Heart left ventricle (tissue), 16 donors: ENCODE measurements at regions not wholly inside any gene's neighbourhood (a gene's known extent, or its start where the extent isn't known, plus 50 kb on each side); places are given as distances from the start of the nearest gene placed in this dataset.

Source experiments
- ATAC-seq, 4 donors: fragments of 200-7000 bp; cut with Tn5 transposase; one replicate each; pipeline ENCODE4 v1.9.1; 2020 to 2022; ENCODE audit warnings: moderate library complexity in 4 of 4, mild to moderate bottlenecking in 3 of 4, moderate number of reproducible peaks in 1 of 4
- DNase-seq, 5 donors: peaks; one replicate each; pipeline ENCODE4 v3.0.0-alpha.2; 2020
- H3K27ac ChIP-seq, 12 donors: fragments of 200-600 bp; sonication (generic) in 4 of 12; one replicate each; pipeline versions ENCODE4 v1.5.0 to v1.8.0; 2016 to 2022; ENCODE audit warnings: mild to moderate bottlenecking in 2 of 12
- H3K27me3 ChIP-seq, 9 donors: fragments of 200-600 bp; sonication (generic) in 2 of 9; one replicate each; pipeline versions ENCODE4 v1.5.1 to v1.8.0; 2016 to 2022; ENCODE audit warnings: mild to moderate bottlenecking in 3 of 9
- H3K36me3 ChIP-seq, 9 donors: fragments of 200-600 bp; sonication (generic) in 2 of 9; one replicate each; pipeline versions ENCODE4 v1.5.0 to v1.8.0; 2018 to 2022; ENCODE audit warnings: mild to moderate bottlenecking in 2 of 9
- H3K4me1 ChIP-seq, 12 donors: fragments of 200-600 bp; sonication (generic) in 4 of 12; one replicate each; pipeline versions ENCODE4 v1.5.0 to v1.8.0; 2016 to 2022; ENCODE audit warnings: mild to moderate bottlenecking in 3 of 12
- H3K4me3 ChIP-seq, 12 donors: fragments of 200-600 bp; sonication (generic) in 4 of 12; one replicate each; pipeline versions ENCODE4 v1.5.0 to v1.8.0; 2017 to 2022; ENCODE audit warnings: mild to moderate bottlenecking in 9 of 12, moderate library complexity in 4 of 12
- H3K9me3 ChIP-seq, 12 donors: fragments of 200-600 bp; sonication (generic) in 4 of 12; one replicate each; pipeline versions ENCODE4 v1.5.0 to v1.8.0; 2016 to 2022; ENCODE audit warnings: mild to moderate bottlenecking in 1 of 12
- CTCF ChIP-seq, 12 donors: fragments of 200-600 bp; sonication (generic) in 4 of 12; IDR thresholded peaks; one replicate each; pipeline versions ENCODE4 v1.5.0 to v1.8.0; 2018 to 2022; ENCODE audit warnings: antibody characterized with exemption in 12 of 12, mild to moderate bottlenecking in 5 of 12
- POLR2A ChIP-seq, 2 donors: fragments of 450-650 bp; IDR thresholded peaks; one replicate each; pipeline ENCODE4 v1.6.1; 2017; ENCODE audit warnings: antibody characterized with exemption in 2 of 2, mild to moderate bottlenecking in 2 of 2, moderate library complexity in 2 of 2
- WGBS, 4 donors: extraction: QIAGEN DNeasy Blood & Tissue Kit in 2 of 4; methylation state at CpG; one replicate each; pipeline versions ENCODE4 v1.1.5 to v1.1.7; 2013 to 2018; 5-methylcytosine and 5-hydroxymethylcytosine counted together
- intact Hi-C, 10 donors: fragments of 100-400 bp; cut with DNase I; formaldehyde crosslinking; loops; one replicate each; pipeline versions ENCODE4 v1.11.1 to v1.14.2; 2022
- donor health status: ischemic (EF 13 %, LVEDD 7.1; RV severe dilation, severe dysfunction).
- donor health status: healthy with polysubstance abuse.
- donor health status: DM: no; HTN: yes; CAD: no.
- donor health status: DM: no; HTN: no; CAD: no.
- donor health status: ischemic (EF 25% LVEDD 6.9; RV normal size, moderate dysfunction).
- donor health status: ischemic (EF 25% LVEDD 5.7; RV mildly dilated, moderate dysfunction).
- donor health status: healthy.
- donor health status: DM: yes; HTN: yes; CAD: no.
- donor health status: ischemic (EF 35%, LVEDD 5.7; RV mildly dilated, moderate dysfunction).
- donor health status: nonischemic (EF 11% LVEDD 7.7; RV severe dilation, severe dysfunction).
- donor health status: DM: yes; HTN: yes; CAD: no.
- donor health status: PGD.
- donor health status: ischemic (EF 29% LVEDD 5.4; RV normal size, mild dysfunction).
- donor health status: nonischemic (EF 23%, LVEDD 6.1; RV moderate dilation, normal function).

GRCh38 chr6:54467384-54467783 lies 159.1 kb downstream of the TINAG start:
- no peak overlapping the region for H3K4me3 ChIP-seq
- intact Hi-C loops = no loop called here
- DNase-seq (no peak), ATAC-seq (no peak)
- no peaks in the 10 kb centered on the region for H3K27me3 ChIP-seq
- WGBS, 4 donors = 68 to 81% (median 74%) methylated on average over 1 of the region's 1 CpG
- no peaks in the 10 kb centered on the region for H3K4me1 ChIP-seq
- TF ChIP-seq CTCF (IDR thresholded peaks at IDR 0.05) (no peak), POLR2A (IDR thresholded peaks at IDR 0.05) (no peak)
- H3K9me3 ChIP-seq = no peaks in the 10 kb centered on the region
- H3K36me3 ChIP-seq = no peaks in the 10 kb centered on the region
- H3K27ac ChIP-seq = no peak overlapping the region

DNA sequence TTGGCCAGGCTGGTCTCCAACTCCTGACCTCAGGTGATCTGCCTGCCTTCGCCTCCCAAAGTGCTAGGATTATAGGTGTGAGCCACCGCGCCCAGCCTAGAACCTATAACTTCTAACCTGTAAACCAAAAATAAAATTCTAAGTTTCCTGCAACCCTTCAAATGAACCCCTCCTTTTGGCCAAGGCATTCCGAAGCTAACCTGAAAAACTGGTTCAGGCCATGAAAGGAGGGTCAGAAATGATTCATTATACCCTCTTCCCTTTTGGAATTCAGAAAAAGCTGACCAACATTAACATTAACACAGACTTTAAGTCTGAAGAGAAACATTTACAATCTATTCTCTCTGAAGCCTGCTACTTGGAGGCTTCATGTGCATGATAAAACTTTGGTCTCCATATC lies 165.1 kb downstream of the TINAG start:
- intact Hi-C loops = no loop called here
- Histone ChIP-seq H3K27ac (no peak overlapping the region), H3K9me3 (no peaks in the 10 kb centered on the region), H3K36me3 (no peaks in the 10 kb centered on the region), H3K4me1 (no peaks in the 10 kb centered on the region), H3K27me3 (no peaks in the 10 kb centered on the region), H3K4me3 (no peak overlapping the region)
- DNase-seq (no peak), ATAC-seq (no peak)
- TF ChIP-seq CTCF (IDR thresholded peaks at IDR 0.05) (no peak), POLR2A (IDR thresholded peaks at IDR 0.05) (no peak)
- 83 to 92% (median 89%) methylated on average over 4 of the region's 4 CpGs for WGBS, 4 donors

GRCh38 chr6:54474898-54475297 lies 166.7 kb downstream of the TINAG start:
- Histone ChIP-seq H3K36me3 (no peaks in the 10 kb centered on the region), H3K4me1 (no peaks in the 10 kb centered on the region), H3K27me3 (no peaks in the 10 kb centered on the region), H3K27ac (no peak overlapping the region), H3K9me3 (no peaks in the 10 kb centered on the region), H3K4me3 (no peak overlapping the region)
- intact Hi-C loops = no loop called here
- ATAC-seq = no peak
- 68 to 77% (median 75%) methylated on average over 2 of the region's 2 CpGs for WGBS, 4 donors
- TF ChIP-seq CTCF (IDR thresholded peaks at IDR 0.05) (no peak), POLR2A (IDR thresholded peaks at IDR 0.05) (no peak)
- DNase-seq = no peak

- H3K9me3 ChIP-seq = no peaks in the 10 kb centered on the region
- TF ChIP-seq POLR2A (IDR thresholded peaks at IDR 0.05) (no peak), CTCF (IDR thresholded peaks at IDR 0.05) (no peak)
- H3K4me3 ChIP-seq = no peak overlapping the region
- no peak overlapping the region for H3K27ac ChIP-seq
- no peak for ATAC-seq
- 74 to 86% (median 84%) methylated on average over 4 of the region's 4 CpGs for WGBS, 4 donors
- H3K27me3 ChIP-seq = no peaks in the 10 kb centered on the region
- DNase-seq = no peak
- H3K36me3 ChIP-seq = no peaks in the 10 kb centered on the region
- intact Hi-C loops = no loop called here
- H3K4me1 ChIP-seq = no peaks in the 10 kb centered on the region
Measured at GRCh38 chr6:54481091-54481490, 172.8 kb downstream of the TINAG start.
